H1 (cell line): ENCODE measurements at regions not wholly inside any gene's neighbourhood (a gene's known extent, or its start where the extent isn't known, plus 50 kb on each side); places are given as distances from the start of the nearest gene placed in this dataset.

Experiments used
- CTCF ChIA-PET: fragments of 300-600 bp; sonication (Branson Sonifier 250); formaldehyde crosslinking; loops from one replicate; lab custom pipeline; 2021; ENCODE audit not compliant: partially characterized antibody; lab: Charles Lee
- POLR2A ChIA-PET: fragments of 300-600 bp; sonication (Branson Sonifier 250); formaldehyde crosslinking; loops from one replicate; lab custom pipeline; 2021; ENCODE audit warnings: inconsistent platforms; ENCODE audit not compliant: partially characterized antibody; lab: Charles Lee
- DNase-seq, 2 experiments: peaks; one replicate each; pipeline versions ENCODE4 v3.0.0 to v3.0.0-alpha.2; 2010 to 2022; ENCODE audit warnings: low spot score in 2 of 2, low read depth in 1 of 2, mixed read lengths in 1 of 2
- FAIRE-seq: peaks from 2 replicates; lab custom pipeline; 2011; peaks lifted over from hg19 to GRCh38; lab: Jason Lieb, UNC
- H2AFZ ChIP-seq: 2 replicates; pipeline ENCODE4 v1.8.1; 2012; ENCODE audit warnings: low read length, inconsistent platforms
- H2AK5ac ChIP-seq: 2 replicates; pipeline ENCODE4 v1.6.1; 2013; ENCODE audit warnings: low read depth, low read length
- H2BK120ac ChIP-seq: replicated peaks from 2 replicates; pipeline ENCODE3; 2013; ENCODE audit warnings: low read depth, low read length, inconsistent platforms
- H2BK12ac ChIP-seq: 2 replicates; pipeline ENCODE4 v1.6.1; 2013; ENCODE audit warnings: low read depth, low read length
- H2BK15ac ChIP-seq: 2 replicates; pipeline ENCODE4 v1.6.1; 2013; ENCODE audit warnings: low read length
- H2BK20ac ChIP-seq: 2 replicates; pipeline ENCODE4 v1.6.1; 2013; ENCODE audit warnings: low read length
- H2BK5ac ChIP-seq: 2 replicates; pipeline ENCODE4 v1.6.1; 2013; ENCODE audit warnings: low read depth, low read length
- H3K14ac ChIP-seq: 2 replicates; pipeline ENCODE4 v1.6.1; 2013; ENCODE audit warnings: inconsistent platforms; ENCODE audit not compliant: insufficient read length
- H3K18ac ChIP-seq: 2 replicates; pipeline ENCODE4 v1.6.1; 2013; ENCODE audit warnings: low read length; ENCODE audit errors: extremely low read depth
- H3K23ac ChIP-seq: 2 replicates; pipeline ENCODE4 v1.6.1; 2013; ENCODE audit warnings: inconsistent platforms; ENCODE audit not compliant: insufficient read length
- H3K23me2 ChIP-seq: 2 replicates; pipeline ENCODE4 v1.6.1; 2013; ENCODE audit warnings: low read depth, low read length
- H3K27ac ChIP-seq: 2 replicates; pipeline ENCODE4 v1.6.1; 2011; ENCODE audit warnings: low read depth, low read length, inconsistent platforms
- H3K27me3 ChIP-seq, 4 experiments: replicated peaks in 1 of 4; 1 replicate in 1 of 4; 2 replicates in 3 of 4; pipeline versions ENCODE4 v1.6.1 to v1.8.1; 2011 to 2013; ENCODE audit warnings: low read length in 3 of 4, mild to moderate bottlenecking in 3 of 4, inconsistent platforms in 2 of 4, mixed read lengths in 2 of 4, moderate library complexity in 1 of 4; ENCODE audit not compliant: control insufficient read depth in 3 of 4, insufficient read depth in 3 of 4; ENCODE audit errors: extremely low read depth in 1 of 4
- H3K36me3 ChIP-seq, 4 experiments: 2 replicates each; pipeline versions ENCODE4 v1.6.1 to v1.8.1; 2011 to 2013; ENCODE audit warnings: mild to moderate bottlenecking in 4 of 4, low read length in 3 of 4, moderate library complexity in 2 of 4, control low read depth in 1 of 4, inconsistent platforms in 1 of 4; ENCODE audit not compliant: insufficient read depth in 4 of 4, control insufficient read depth in 2 of 4
- H3K4ac ChIP-seq: replicated peaks from 2 replicates; pipeline ENCODE3; 2013; ENCODE audit warnings: low read length, low read depth, mixed read lengths, inconsistent platforms; ENCODE audit not compliant: insufficient read length
- H3K4me1 ChIP-seq, 4 experiments: replicated peaks in 1 of 4; 1 replicate in 1 of 4; 2 replicates in 3 of 4; pipeline versions ENCODE4 v1.6.1 to v1.8.1; 2011 to 2013; ENCODE audit warnings: low read length in 3 of 4, inconsistent platforms in 2 of 4, mixed read lengths in 1 of 4; ENCODE audit not compliant: insufficient read depth in 4 of 4, control insufficient read depth in 3 of 4
- H3K4me2 ChIP-seq, 2 experiments: 2 replicates each; pipeline versions ENCODE4 v1.6.1 to v1.8.1; 2011 to 2013; ENCODE audit warnings: low read depth in 2 of 2, low read length in 2 of 2, control low read depth in 1 of 2, inconsistent platforms in 1 of 2, mild to moderate bottlenecking in 1 of 2; ENCODE audit not compliant: insufficient read depth in 1 of 2
- H3K4me3 ChIP-seq, 4 experiments: fragments of 200-600, 300-600 bp in 1 of 4; sonication (generic), shearing (Covaris generic), sonication (Bioruptor Twin) in 1 of 4; 2 replicates each; pipeline versions ENCODE4 v1.5.1 to v1.8.1; 2011 to 2016; ENCODE audit warnings: low read length in 4 of 4, low read depth in 3 of 4, control low read depth in 2 of 4, inconsistent platforms in 2 of 4, mild to moderate bottlenecking in 2 of 4, mixed read lengths in 1 of 4, moderate library complexity in 1 of 4; ENCODE audit not compliant: insufficient read depth in 2 of 4; ENCODE audit errors: extremely low read depth in 1 of 4
- H3K56ac ChIP-seq: replicated peaks from 2 replicates; pipeline ENCODE3; 2013; ENCODE audit warnings: low read depth, mild to moderate bottlenecking, mixed read lengths, low read length, inconsistent platforms; ENCODE audit not compliant: insufficient read length
- H3K79me1 ChIP-seq: 2 replicates; pipeline ENCODE4 v1.6.1; 2013; ENCODE audit warnings: low read depth, low read length, control low read depth
- H3K79me2 ChIP-seq, 2 experiments: 2 replicates each; pipeline versions ENCODE4 v1.6.1 to v1.8.1; 2012 to 2013; ENCODE audit warnings: low read length in 2 of 2, mild to moderate bottlenecking in 2 of 2, inconsistent platforms in 1 of 2; ENCODE audit not compliant: insufficient read depth in 2 of 2, control insufficient read depth in 1 of 2
- H3K9ac ChIP-seq, 4 experiments: replicated peaks in 1 of 4; 1 replicate in 1 of 4; 2 replicates in 3 of 4; pipeline versions ENCODE4 v1.6.1 to v1.8.1; 2011 to 2013; ENCODE audit warnings: low read depth in 3 of 4, low read length in 3 of 4, control low read depth in 2 of 4, mild to moderate bottlenecking in 2 of 4, moderate library complexity in 2 of 4, inconsistent platforms in 1 of 4; ENCODE audit errors: extremely low read depth in 1 of 4
- H3K9me3 ChIP-seq, 2 experiments: 2 replicates each; pipeline versions ENCODE4 v1.6.1 to v1.8.1; 2012 to 2013; ENCODE audit warnings: mild to moderate bottlenecking in 2 of 2, moderate library complexity in 2 of 2, control low read depth in 1 of 2, inconsistent platforms in 1 of 2, low read depth in 1 of 2, low read length in 1 of 2, mixed read lengths in 1 of 2; ENCODE audit not compliant: insufficient read depth in 2 of 2
- H4K20me1 ChIP-seq, 2 experiments: replicated peaks in 1 of 2; 2 replicates each; pipeline versions ENCODE3 to v1.8.1; 2011 to 2013; ENCODE audit warnings: inconsistent platforms in 2 of 2, low read length in 2 of 2, mild to moderate bottlenecking in 1 of 2; ENCODE audit not compliant: insufficient read depth in 2 of 2, control insufficient read depth in 1 of 2
- H4K5ac ChIP-seq: 2 replicates; pipeline ENCODE4 v1.6.1; 2013; ENCODE audit warnings: low read length, low read depth, mixed read lengths, inconsistent platforms; ENCODE audit not compliant: insufficient read length
- H4K8ac ChIP-seq: 2 replicates; pipeline ENCODE4 v1.8.0; 2013; ENCODE audit warnings: mild to moderate bottlenecking, moderate library complexity, low read length, inconsistent platforms; ENCODE audit not compliant: insufficient read depth; ENCODE audit errors: extremely low read depth
- H4K91ac ChIP-seq: replicated peaks from 2 replicates; pipeline ENCODE3; 2013; ENCODE audit warnings: low read length, mixed read lengths, inconsistent platforms; ENCODE audit not compliant: insufficient read length
- CBX8 ChIP-seq: fragments of 300-800, 300-1000 bp; sonication (generic); IDR thresholded peaks from 2 replicates; pipeline ENCODE4 v1.7.1; 2016; ENCODE audit warnings: low read depth, low read length, borderline replicate concordance
- CHD1 ChIP-seq: IDR thresholded peaks from 2 replicates; pipeline ENCODE4 v1.6.1; 2012; ENCODE audit warnings: low read depth, low read length, improper control_type of control experiment
- CHD2 ChIP-seq: IDR thresholded peaks from 2 replicates; pipeline ENCODE4 v1.6.1; 2012; ENCODE audit warnings: low read length, improper control_type of control experiment
- E2F6 ChIP-seq: IDR thresholded peaks from 2 replicates; pipeline ENCODE4 v1.6.1; 2012; ENCODE audit warnings: inconsistent platforms
- FOSL1 ChIP-seq: IDR thresholded peaks from 2 replicates; pipeline ENCODE4 v1.6.1; 2011; ENCODE audit warnings: mild to moderate bottlenecking, low read depth, low read length, moderate library complexity; ENCODE audit not compliant: insufficient read depth
- GABPA ChIP-seq: IDR thresholded peaks from 2 replicates; pipeline ENCODE4 v1.6.1; 2011; ENCODE audit warnings: mild to moderate bottlenecking, low read length, moderate library complexity, borderline replicate concordance; ENCODE audit not compliant: insufficient read depth
- HDAC2 ChIP-seq, 2 experiments: fragments of 300-600 bp in 1 of 2; sonication (generic) in 1 of 2; IDR thresholded peaks; 2 replicates each; pipeline ENCODE4 v1.6.1; 2011 to 2012; ENCODE audit warnings: low read depth in 2 of 2, low read length in 2 of 2, mild to moderate bottlenecking in 2 of 2, moderate library complexity in 2 of 2, borderline replicate concordance in 1 of 2, inconsistent platforms in 1 of 2
- KDM1A ChIP-seq: fragments of 200-600, 300-600 bp; sonication (generic); IDR thresholded peaks from 2 replicates; pipeline ENCODE4 v1.7.1; 2016; ENCODE audit warnings: mild to moderate bottlenecking, low read length, borderline replicate concordance
- SUZ12 ChIP-seq: fragments of 200-600 bp; sonication (generic); IDR thresholded peaks from 2 replicates; pipeline ENCODE4 v1.6.1; 2012; ENCODE audit warnings: mild to moderate bottlenecking, inconsistent platforms, low read length, moderate library complexity, mixed read lengths
- TAF1 ChIP-seq: IDR thresholded peaks from 2 replicates; pipeline ENCODE4 v1.6.1; 2011; ENCODE audit warnings: mild to moderate bottlenecking, low read depth, low read length
- TEAD4 ChIP-seq: IDR thresholded peaks from 2 replicates; pipeline ENCODE4 v1.6.1; 2012; ENCODE audit warnings: low read depth, low read length, inconsistent platforms, mixed read lengths
- USF2 ChIP-seq: IDR thresholded peaks from 2 replicates; pipeline ENCODE4 v1.6.1; 2011; ENCODE audit warnings: low read length, improper control_type of control experiment

GRCh38 chr3:82839871-82840270 is 1078.4 kb upstream of the GBE1 start:
- H3K23me2 ChIP-seq, result no peaks in the 10 kb centered on the region
- ChIA-PET CTCF (no interaction called here), POLR2A (no interaction called here)
- no peak overlapping the region for H4K91ac ChIP-seq
- no peaks in the 10 kb centered on the region for H3K36me3 ChIP-seq
- H3K27ac ChIP-seq, result no peak overlapping the region
- H2BK5ac ChIP-seq, result no peak overlapping the region
- H2AFZ ChIP-seq, result no peak overlapping the region
- no peak overlapping the region for H4K8ac ChIP-seq
- H2BK120ac ChIP-seq, result no peak overlapping the region
- no peaks in the 10 kb centered on the region for H3K4me1 ChIP-seq
- H3K4me3 ChIP-seq, result no peak overlapping the region
- no peak overlapping the region for H2AK5ac ChIP-seq
- FAIRE-seq (no peak), DNase-seq (no peak)
- H3K4ac ChIP-seq, result no peak overlapping the region
- H3K4me2 ChIP-seq, result no peak overlapping the region
- no peaks in the 10 kb centered on the region for H3K79me2 ChIP-seq
- no peak overlapping the region for H2BK12ac ChIP-seq
- H3K18ac ChIP-seq, result no peak overlapping the region
- H3K27me3 ChIP-seq, result no peaks in the 10 kb centered on the region
- no peak overlapping the region for H4K5ac ChIP-seq
- H4K20me1 ChIP-seq, result no peaks in the 10 kb centered on the region
- H3K23ac ChIP-seq, result no peak overlapping the region
- H2BK20ac ChIP-seq, result no peak overlapping the region
- no peak overlapping the region for H3K14ac ChIP-seq
- no peak overlapping the region for H2BK15ac ChIP-seq
- H3K79me1 ChIP-seq, result no peaks in the 10 kb centered on the region
- no peak overlapping the region for H3K56ac ChIP-seq
- TF ChIP-seq HDAC2 (IDR thresholded peaks at IDR 0.05; ENCODE audit: borderline replicate concordance in 1 of 2, low read depth in 2 of 2, low read length in 2 of 2) (no peak), KDM1A (no peak), SUZ12 (no peak), CHD1 (no peak), TEAD4 (no peak), USF2 (no peak), FOSL1 (no peak), CBX8 (no peak), TAF1 (no peak), CHD2 (no peak), GABPA (no peak), E2F6 (no peak)
- no peaks in the 10 kb centered on the region for H3K9me3 ChIP-seq
- no peak overlapping the region for H3K9ac ChIP-seq
